Thyroid gland (tissue), 4 donors: ENCODE measurements at regions not wholly inside any gene's neighbourhood (a gene's known extent, or its start where the extent isn't known, plus 50 kb on each side); places are given as distances from the start of the nearest gene placed in this dataset.

Experiments used
- POLR2A ChIP-seq, 2 donors: fragments of 450-650 bp; IDR thresholded peaks; one replicate each; pipeline ENCODE4 v1.6.1; 2017; ENCODE audit warnings: antibody characterized with exemption in 2 of 2, mild to moderate bottlenecking in 2 of 2, moderate library complexity in 1 of 2
- TF ChIP-seq, protein P1 (sequence below), 6 experiments: fragments of 200-600 bp in 3 of 6; fragments of 450-650 bp in 3 of 6; sonication (generic) in 3 of 6; IDR thresholded peaks; one replicate each; pipeline ENCODE4 v1.5.1; 2016 to 2019; ENCODE audit warnings: antibody characterized with exemption in 6 of 6, mild to moderate bottlenecking in 2 of 6, inconsistent platforms in 1 of 6, moderate library complexity in 1 of 6

DNA sequence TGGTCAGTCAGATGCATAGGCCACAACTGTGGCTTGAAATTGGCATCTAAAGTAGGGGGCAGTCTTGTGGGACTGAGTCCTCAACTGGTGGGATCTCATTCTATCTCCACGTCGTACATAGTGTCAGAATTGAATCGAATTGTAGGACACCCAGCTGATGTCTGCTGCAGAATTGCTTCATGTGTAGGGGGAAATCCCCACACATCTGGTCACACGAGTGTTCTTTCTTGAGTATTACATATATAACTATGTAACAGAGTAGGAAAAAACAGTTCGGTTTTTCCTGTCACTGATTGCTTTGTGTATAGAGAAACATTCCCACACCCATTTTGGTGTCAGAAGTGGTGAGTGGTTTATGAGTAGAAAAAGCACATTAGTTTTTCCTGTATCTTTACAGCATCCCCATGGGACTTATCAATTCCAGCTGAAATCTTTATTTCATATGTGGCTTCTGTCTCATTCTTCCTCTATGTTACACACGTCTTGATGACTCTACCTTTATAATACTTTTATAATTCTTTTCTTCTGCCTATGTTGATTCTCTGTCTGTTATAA, 79.4 kb upstream of the PCGF5 start:
- TF ChIP-seq, protein P1, sequence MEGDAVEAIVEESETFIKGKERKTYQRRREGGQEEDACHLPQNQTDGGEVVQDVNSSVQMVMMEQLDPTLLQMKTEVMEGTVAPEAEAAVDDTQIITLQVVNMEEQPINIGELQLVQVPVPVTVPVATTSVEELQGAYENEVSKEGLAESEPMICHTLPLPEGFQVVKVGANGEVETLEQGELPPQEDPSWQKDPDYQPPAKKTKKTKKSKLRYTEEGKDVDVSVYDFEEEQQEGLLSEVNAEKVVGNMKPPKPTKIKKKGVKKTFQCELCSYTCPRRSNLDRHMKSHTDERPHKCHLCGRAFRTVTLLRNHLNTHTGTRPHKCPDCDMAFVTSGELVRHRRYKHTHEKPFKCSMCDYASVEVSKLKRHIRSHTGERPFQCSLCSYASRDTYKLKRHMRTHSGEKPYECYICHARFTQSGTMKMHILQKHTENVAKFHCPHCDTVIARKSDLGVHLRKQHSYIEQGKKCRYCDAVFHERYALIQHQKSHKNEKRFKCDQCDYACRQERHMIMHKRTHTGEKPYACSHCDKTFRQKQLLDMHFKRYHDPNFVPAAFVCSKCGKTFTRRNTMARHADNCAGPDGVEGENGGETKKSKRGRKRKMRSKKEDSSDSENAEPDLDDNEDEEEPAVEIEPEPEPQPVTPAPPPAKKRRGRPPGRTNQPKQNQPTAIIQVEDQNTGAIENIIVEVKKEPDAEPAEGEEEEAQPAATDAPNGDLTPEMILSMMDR (IDR thresholded peaks at IDR 0.05): no peak
- TF ChIP-seq POLR2A (IDR thresholded peaks at IDR 0.05): no peak
